Neural cell (in vitro differentiated cells): ENCODE measurements at regions not wholly inside any gene's neighbourhood (a gene's known extent, or its start where the extent isn't known, plus 50 kb on each side); places are given as distances from the start of the nearest gene placed in this dataset.

Source experiments
- EZH2 ChIP-seq: fragments of 200-600, 300-800 bp; shearing (Covaris generic), sonication (generic); IDR thresholded peaks from 2 replicates; pipeline ENCODE4 v1.6.1; 2014; ENCODE audit warnings: antibody characterized with exemption, low read length, borderline replicate concordance, mild to moderate bottlenecking; ENCODE audit not compliant: insufficient read depth, poor library complexity, severe bottlenecking
- POLR2AphosphoS5 ChIP-seq: IDR thresholded peaks from 2 replicates; pipeline ENCODE4 v1.6.1; 2012
- RAD21 ChIP-seq: fragments of 450-650 bp; conservative IDR thresholded peaks from 2 replicates; pipeline ENCODE4 v1.6.1; 2014; ENCODE audit warnings: antibody characterized with exemption, mild to moderate bottlenecking, moderate library complexity
- SMC3 ChIP-seq: fragments of 450-650 bp; conservative IDR thresholded peaks from 2 replicates; pipeline ENCODE4 v1.6.1; 2014; ENCODE audit warnings: antibody characterized with exemption, mild to moderate bottlenecking, moderate library complexity; ENCODE audit not compliant: poor library complexity
- TAF1 ChIP-seq: IDR thresholded peaks from 2 replicates; pipeline ENCODE4 v1.6.1; 2012; ENCODE audit warnings: low read depth
- TF ChIP-seq, protein P1 (sequence below): IDR thresholded peaks from 2 replicates; pipeline ENCODE4 v1.6.1; 2012; ENCODE audit warnings: borderline replicate concordance
- TF ChIP-seq, protein P2 (sequence below): fragments of 450-650 bp; IDR thresholded peaks from 2 replicates; pipeline ENCODE4 v1.5.1; 2014; ENCODE audit warnings: antibody characterized with exemption, mild to moderate bottlenecking, moderate library complexity; ENCODE audit not compliant: poor library complexity, severe bottlenecking

DNA sequence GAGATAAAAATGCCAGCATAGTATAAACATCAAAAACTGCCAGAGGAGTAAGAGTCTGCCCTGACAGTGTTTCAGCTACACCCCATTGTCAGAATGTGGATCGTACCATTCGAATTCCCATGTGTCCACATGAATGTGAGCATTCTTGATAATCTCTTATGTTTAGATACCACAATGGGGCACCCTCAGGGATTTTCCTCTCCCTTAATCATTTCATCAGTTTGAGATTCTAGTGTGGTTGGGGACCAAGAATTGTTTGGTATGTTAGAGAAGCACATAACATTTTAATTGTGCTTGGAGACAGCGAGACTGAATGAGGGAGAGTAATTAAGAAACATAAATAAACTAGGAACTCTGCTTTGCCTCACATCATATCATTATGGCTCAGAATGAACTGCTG, 120.2 kb downstream of the ZC3H11B start:
- TF ChIP-seq RAD21 (no peak), SMC3 (no peak), EZH2 (no peak), TAF1 (no peak), POLR2AphosphoS5 (no peak)
- TF ChIP-seq, protein P1, sequence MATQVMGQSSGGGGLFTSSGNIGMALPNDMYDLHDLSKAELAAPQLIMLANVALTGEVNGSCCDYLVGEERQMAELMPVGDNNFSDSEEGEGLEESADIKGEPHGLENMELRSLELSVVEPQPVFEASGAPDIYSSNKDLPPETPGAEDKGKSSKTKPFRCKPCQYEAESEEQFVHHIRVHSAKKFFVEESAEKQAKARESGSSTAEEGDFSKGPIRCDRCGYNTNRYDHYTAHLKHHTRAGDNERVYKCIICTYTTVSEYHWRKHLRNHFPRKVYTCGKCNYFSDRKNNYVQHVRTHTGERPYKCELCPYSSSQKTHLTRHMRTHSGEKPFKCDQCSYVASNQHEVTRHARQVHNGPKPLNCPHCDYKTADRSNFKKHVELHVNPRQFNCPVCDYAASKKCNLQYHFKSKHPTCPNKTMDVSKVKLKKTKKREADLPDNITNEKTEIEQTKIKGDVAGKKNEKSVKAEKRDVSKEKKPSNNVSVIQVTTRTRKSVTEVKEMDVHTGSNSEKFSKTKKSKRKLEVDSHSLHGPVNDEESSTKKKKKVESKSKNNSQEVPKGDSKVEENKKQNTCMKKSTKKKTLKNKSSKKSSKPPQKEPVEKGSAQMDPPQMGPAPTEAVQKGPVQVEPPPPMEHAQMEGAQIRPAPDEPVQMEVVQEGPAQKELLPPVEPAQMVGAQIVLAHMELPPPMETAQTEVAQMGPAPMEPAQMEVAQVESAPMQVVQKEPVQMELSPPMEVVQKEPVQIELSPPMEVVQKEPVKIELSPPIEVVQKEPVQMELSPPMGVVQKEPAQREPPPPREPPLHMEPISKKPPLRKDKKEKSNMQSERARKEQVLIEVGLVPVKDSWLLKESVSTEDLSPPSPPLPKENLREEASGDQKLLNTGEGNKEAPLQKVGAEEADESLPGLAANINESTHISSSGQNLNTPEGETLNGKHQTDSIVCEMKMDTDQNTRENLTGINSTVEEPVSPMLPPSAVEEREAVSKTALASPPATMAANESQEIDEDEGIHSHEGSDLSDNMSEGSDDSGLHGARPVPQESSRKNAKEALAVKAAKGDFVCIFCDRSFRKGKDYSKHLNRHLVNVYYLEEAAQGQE = no peak
- TF ChIP-seq, protein P2, sequence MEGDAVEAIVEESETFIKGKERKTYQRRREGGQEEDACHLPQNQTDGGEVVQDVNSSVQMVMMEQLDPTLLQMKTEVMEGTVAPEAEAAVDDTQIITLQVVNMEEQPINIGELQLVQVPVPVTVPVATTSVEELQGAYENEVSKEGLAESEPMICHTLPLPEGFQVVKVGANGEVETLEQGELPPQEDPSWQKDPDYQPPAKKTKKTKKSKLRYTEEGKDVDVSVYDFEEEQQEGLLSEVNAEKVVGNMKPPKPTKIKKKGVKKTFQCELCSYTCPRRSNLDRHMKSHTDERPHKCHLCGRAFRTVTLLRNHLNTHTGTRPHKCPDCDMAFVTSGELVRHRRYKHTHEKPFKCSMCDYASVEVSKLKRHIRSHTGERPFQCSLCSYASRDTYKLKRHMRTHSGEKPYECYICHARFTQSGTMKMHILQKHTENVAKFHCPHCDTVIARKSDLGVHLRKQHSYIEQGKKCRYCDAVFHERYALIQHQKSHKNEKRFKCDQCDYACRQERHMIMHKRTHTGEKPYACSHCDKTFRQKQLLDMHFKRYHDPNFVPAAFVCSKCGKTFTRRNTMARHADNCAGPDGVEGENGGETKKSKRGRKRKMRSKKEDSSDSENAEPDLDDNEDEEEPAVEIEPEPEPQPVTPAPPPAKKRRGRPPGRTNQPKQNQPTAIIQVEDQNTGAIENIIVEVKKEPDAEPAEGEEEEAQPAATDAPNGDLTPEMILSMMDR = no peak
